Loucy (cell line): ENCODE measurements at regions not wholly inside any gene's neighbourhood (a gene's known extent, or its start where the extent isn't known, plus 50 kb on each side); places are given as distances from the start of the nearest gene placed in this dataset.

Experiments used
- EZH2phosphoT487 ChIP-seq: fragments of 200-600 bp; IDR thresholded peaks from 2 replicates; pipeline ENCODE4 v1.6.1; 2018; ENCODE audit warnings: antibody characterized with exemption, mild to moderate bottlenecking, moderate library complexity, borderline replicate concordance
- TF ChIP-seq, protein P1 (sequence below): fragments of 200-600 bp; sonication (generic); conservative IDR thresholded peaks from 2 replicates; pipeline ENCODE4 v1.5.1; 2014; ENCODE audit warnings: mild to moderate bottlenecking, antibody characterized with exemption, low read length

DNA sequence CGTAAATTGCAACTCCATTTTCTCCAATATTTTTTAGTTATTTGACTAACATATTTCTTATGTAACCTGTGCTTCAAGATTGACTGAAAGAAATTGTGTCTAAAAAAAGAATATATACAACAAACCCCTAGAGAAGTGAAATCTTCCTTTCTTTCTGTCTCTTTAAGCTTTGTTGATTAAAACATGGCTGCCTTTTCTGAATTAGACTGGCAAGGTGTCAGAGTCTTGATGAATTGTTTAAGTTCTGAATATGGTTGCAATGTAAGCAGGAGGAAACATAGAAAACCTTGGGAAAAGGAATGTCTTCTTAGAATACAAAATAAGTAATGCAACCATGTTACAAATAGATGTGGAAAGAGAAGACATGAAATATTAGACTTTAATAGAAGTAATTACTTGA is 209.8 kb upstream of the CTNND2 start:
- TF ChIP-seq, protein P1, sequence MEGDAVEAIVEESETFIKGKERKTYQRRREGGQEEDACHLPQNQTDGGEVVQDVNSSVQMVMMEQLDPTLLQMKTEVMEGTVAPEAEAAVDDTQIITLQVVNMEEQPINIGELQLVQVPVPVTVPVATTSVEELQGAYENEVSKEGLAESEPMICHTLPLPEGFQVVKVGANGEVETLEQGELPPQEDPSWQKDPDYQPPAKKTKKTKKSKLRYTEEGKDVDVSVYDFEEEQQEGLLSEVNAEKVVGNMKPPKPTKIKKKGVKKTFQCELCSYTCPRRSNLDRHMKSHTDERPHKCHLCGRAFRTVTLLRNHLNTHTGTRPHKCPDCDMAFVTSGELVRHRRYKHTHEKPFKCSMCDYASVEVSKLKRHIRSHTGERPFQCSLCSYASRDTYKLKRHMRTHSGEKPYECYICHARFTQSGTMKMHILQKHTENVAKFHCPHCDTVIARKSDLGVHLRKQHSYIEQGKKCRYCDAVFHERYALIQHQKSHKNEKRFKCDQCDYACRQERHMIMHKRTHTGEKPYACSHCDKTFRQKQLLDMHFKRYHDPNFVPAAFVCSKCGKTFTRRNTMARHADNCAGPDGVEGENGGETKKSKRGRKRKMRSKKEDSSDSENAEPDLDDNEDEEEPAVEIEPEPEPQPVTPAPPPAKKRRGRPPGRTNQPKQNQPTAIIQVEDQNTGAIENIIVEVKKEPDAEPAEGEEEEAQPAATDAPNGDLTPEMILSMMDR, result no peak
- TF ChIP-seq EZH2phosphoT487, result no peak
